ENCODE measurements at regions not wholly inside any gene's neighbourhood (a gene's known extent, or its start where the extent isn't known, plus 50 kb on each side); places are given as distances from the start of the nearest gene placed in this dataset.

DNA sequence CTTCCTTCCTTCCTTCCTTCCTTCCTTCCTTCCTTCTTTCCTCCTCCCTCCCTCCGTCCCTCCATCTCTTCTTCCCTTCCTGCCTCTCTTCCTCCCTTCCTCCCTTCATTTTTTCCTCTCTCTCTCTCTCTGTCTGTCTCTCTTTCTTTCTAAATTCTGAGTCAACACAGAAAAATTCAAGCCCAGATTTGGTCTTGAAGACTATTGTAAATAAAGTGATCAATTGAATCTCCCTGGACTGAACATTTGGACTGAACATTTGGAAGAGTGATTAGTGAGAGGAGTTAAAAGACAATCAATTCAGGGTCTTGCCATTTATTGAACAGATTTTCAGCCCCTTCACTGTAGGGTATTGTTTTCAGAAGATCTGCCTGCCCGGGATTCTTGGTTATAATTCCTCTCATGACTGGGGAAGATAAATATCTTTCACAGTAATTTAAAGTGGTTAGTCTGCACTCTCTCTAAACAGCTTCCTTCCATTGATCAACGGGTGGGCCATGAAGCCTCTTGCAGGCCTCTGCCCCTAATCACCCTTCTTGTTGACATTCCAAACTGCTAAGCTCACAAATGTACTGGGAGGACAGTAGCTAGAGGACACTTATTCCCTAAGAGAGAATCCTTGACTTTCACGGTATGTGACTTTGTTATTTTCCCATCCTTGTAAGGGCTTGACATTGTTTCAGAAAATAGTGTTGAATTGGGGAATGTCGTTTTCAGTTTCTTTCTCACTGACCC is 101.7 kb upstream of the BMP2 start:
- TF ChIP-seq, protein P1, sequence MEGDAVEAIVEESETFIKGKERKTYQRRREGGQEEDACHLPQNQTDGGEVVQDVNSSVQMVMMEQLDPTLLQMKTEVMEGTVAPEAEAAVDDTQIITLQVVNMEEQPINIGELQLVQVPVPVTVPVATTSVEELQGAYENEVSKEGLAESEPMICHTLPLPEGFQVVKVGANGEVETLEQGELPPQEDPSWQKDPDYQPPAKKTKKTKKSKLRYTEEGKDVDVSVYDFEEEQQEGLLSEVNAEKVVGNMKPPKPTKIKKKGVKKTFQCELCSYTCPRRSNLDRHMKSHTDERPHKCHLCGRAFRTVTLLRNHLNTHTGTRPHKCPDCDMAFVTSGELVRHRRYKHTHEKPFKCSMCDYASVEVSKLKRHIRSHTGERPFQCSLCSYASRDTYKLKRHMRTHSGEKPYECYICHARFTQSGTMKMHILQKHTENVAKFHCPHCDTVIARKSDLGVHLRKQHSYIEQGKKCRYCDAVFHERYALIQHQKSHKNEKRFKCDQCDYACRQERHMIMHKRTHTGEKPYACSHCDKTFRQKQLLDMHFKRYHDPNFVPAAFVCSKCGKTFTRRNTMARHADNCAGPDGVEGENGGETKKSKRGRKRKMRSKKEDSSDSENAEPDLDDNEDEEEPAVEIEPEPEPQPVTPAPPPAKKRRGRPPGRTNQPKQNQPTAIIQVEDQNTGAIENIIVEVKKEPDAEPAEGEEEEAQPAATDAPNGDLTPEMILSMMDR (IDR thresholded peaks at IDR 0.05; ENCODE audit: insufficient read depth, low read depth, low read length) = no peak
- no peak for TF ChIP-seq EZH2 (IDR thresholded peaks at IDR 0.05; ENCODE audit: insufficient read depth, low read length)

All from astrocyte (in vitro differentiated cells and primary cell).